SU-DHL-6 (cell line): ENCODE measurements at regions not wholly inside any gene's neighbourhood (a gene's known extent, or its start where the extent isn't known, plus 50 kb on each side); places are given as distances from the start of the nearest gene placed in this dataset.

Experiments used
- EZH2phosphoT487 ChIP-seq: fragments of 200-600 bp; sonication (generic), shearing (Covaris generic); conservative IDR thresholded peaks from 2 replicates; pipeline ENCODE4 v1.6.1; 2018; ENCODE audit warnings: mild to moderate bottlenecking, antibody characterized with exemption, low read length, moderate library complexity, mixed read lengths
- TF ChIP-seq, protein P1 (sequence below): fragments of 200-600 bp; sonication (generic); IDR thresholded peaks from one replicate; pipeline ENCODE4 v1.5.1; 2017; ENCODE audit warnings: antibody characterized with exemption, mild to moderate bottlenecking, low read length, moderate library complexity; ENCODE audit not compliant: insufficient read depth, poor library complexity, severe bottlenecking

DNA sequence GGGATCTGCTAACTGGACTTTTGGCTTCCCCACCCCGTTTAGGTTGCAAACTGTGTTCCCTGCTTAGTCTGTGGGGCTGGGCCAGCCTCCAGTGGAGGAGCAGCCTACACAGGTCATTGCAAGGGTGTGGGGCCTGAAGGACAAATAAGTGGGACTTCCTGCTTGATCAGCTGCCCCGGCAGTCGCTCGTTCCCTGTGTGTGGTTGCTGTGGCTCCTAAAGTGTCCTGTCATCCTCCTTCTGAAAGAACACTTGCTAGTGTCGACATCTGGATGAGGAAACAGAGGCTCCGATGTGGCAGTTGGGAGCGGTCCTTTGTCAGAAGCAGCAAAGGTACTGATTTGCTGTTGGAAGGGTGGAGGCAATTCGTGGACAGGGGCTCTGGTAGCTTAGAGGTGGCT is 88.9 kb upstream of the TBCA start:
- TF ChIP-seq, protein P1, sequence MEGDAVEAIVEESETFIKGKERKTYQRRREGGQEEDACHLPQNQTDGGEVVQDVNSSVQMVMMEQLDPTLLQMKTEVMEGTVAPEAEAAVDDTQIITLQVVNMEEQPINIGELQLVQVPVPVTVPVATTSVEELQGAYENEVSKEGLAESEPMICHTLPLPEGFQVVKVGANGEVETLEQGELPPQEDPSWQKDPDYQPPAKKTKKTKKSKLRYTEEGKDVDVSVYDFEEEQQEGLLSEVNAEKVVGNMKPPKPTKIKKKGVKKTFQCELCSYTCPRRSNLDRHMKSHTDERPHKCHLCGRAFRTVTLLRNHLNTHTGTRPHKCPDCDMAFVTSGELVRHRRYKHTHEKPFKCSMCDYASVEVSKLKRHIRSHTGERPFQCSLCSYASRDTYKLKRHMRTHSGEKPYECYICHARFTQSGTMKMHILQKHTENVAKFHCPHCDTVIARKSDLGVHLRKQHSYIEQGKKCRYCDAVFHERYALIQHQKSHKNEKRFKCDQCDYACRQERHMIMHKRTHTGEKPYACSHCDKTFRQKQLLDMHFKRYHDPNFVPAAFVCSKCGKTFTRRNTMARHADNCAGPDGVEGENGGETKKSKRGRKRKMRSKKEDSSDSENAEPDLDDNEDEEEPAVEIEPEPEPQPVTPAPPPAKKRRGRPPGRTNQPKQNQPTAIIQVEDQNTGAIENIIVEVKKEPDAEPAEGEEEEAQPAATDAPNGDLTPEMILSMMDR, result no peak
- TF ChIP-seq EZH2phosphoT487, result no peak
